Right renal cortex interstitium (tissue), 3 donors: ENCODE measurements at regions not wholly inside any gene's neighbourhood (a gene's known extent, or its start where the extent isn't known, plus 50 kb on each side); places are given as distances from the start of the nearest gene placed in this dataset.
"Not testable (repeated sequence)": the region's sequence is repeated elsewhere in the genome, so short reads cannot be mapped to it uniquely, and the experiment has no call there.

Experiments used
- DNase-seq, 3 donors: peaks; one replicate each; pipeline ENCODE4 v3.0.0-alpha.2; 2013; ENCODE audit warnings: low read depth in 3 of 3, low spot score in 2 of 3

GRCh38 chr6:49370518-49370917, 92.5 kb downstream of the MMUT start:
- no peak for DNase-seq

GRCh38 chr6:49366539-49366938, 96.5 kb downstream of the MMUT start:
- no peak for DNase-seq

GRCh38 chr6:49348561-49348960, 114.5 kb downstream of the MMUT start:
- no peak for DNase-seq

GRCh38 chr6:49342410-49342809, 120.6 kb downstream of the MMUT start:
- no peak for DNase-seq

- DNase-seq, result no peak
Measured at GRCh38 chr6:49341869-49342268, 121.2 kb downstream of the MMUT start.

- DNase-seq, result no peak
Measured at GRCh38 chr6:49339096-49339495, 124.0 kb downstream of the MMUT start.

- DNase-seq, result no peak
Measured at GRCh38 chr6:49336514-49337131, 126.4 kb downstream of the MMUT start.

- no peak for DNase-seq
Measured at GRCh38 chr6:49333345-49334125, 129.5 kb downstream of the MMUT start.

- no peak for DNase-seq
Measured at GRCh38 chr6:49332781-49333180, 130.3 kb downstream of the MMUT start.

- no peak for DNase-seq
Measured at GRCh38 chr6:49329186-49329585, 133.9 kb downstream of the MMUT start.

- DNase-seq, result no peak
Measured at GRCh38 chr6:49328051-49328744, 134.9 kb downstream of the MMUT start.

GRCh38 chr6:49327571-49327970, 135.5 kb downstream of the MMUT start:
- no peak for DNase-seq

- DNase-seq, result no peak
Measured at GRCh38 chr6:49327005-49327404, 136.0 kb downstream of the MMUT start.

- no peak for DNase-seq
Measured at GRCh38 chr6:49326347-49326746, 136.7 kb downstream of the MMUT start.

- no peak for DNase-seq
Measured at GRCh38 chr6:49325891-49326290, 137.2 kb downstream of the MMUT start.

GRCh38 chr6:49322861-49323260, 140.2 kb downstream of the MMUT start:
- DNase-seq, result no peak

GRCh38 chr6:49321561-49322072, 141.4 kb downstream of the MMUT start:
- peak in 1 of 3 donors; percentile 13 for DNase-seq

- DNase-seq, result no peak
Measured at GRCh38 chr6:49305010-49305409, 158.0 kb downstream of the MMUT start.

GRCh38 chr6:49304393-49304792, 158.7 kb downstream of the MMUT start:
- not testable (repeated sequence) for DNase-seq

GRCh38 chr6:49300911-49301310, 162.1 kb downstream of the MMUT start:
- no peak for DNase-seq

- DNase-seq, result no peak
Measured at GRCh38 chr6:49300443-49300842, 162.6 kb downstream of the MMUT start.

GRCh38 chr6:49299279-49299678, 163.8 kb downstream of the MMUT start:
- no peak for DNase-seq
